Stimulated activated CD4-positive, alpha-beta T cell treated with anti-CD3 and anti-CD28 coated beads, TNF-alpha, amount 100 ng/mL, for 4 hours (primary cell): ENCODE measurements at regions not wholly inside any gene's neighbourhood (a gene's known extent, or its start where the extent isn't known, plus 50 kb on each side); places are given as distances from the start of the nearest gene placed in this dataset.
"Not testable (repeated sequence)": the region's sequence is repeated elsewhere in the genome, so short reads cannot be mapped to it uniquely, and the experiment has no call there.

Source experiments
- DNase-seq, 3 experiments: peaks; one replicate each; pipeline ENCODE4 v3.0.0-alpha.2; 2020; ENCODE audit warnings: low read depth in 3 of 3

- no peak for DNase-seq
These were observed 341.0 kb upstream of the TMEM132C start for GRCh38 chr12:127925971-127926370.

- DNase-seq, result no peak
These were observed 338.8 kb upstream of the TMEM132C start for GRCh38 chr12:127928178-127928577.

- no peak for DNase-seq
These were observed 338.1 kb upstream of the TMEM132C start for GRCh38 chr12:127928615-127929571.

GRCh38 chr12:127930122-127930521 lies 336.8 kb upstream of the TMEM132C start:
- no peak for DNase-seq

- no peak for DNase-seq
These were observed 332.6 kb upstream of the TMEM132C start for GRCh38 chr12:127934409-127934808.

- DNase-seq, result no peak
These were observed 330.5 kb upstream of the TMEM132C start for GRCh38 chr12:127936463-127936862.

GRCh38 chr12:127941332-127941731 lies 325.6 kb upstream of the TMEM132C start:
- no peak for DNase-seq

- DNase-seq, result no peak
These were observed 324.0 kb upstream of the TMEM132C start for GRCh38 chr12:127942981-127943380.

- DNase-seq, result no peak
These were observed 323.3 kb upstream of the TMEM132C start for GRCh38 chr12:127943481-127944210.

- DNase-seq, result no peak
These were observed 322.6 kb upstream of the TMEM132C start for GRCh38 chr12:127944211-127944899.

GRCh38 chr12:127957001-127957660 lies 309.8 kb upstream of the TMEM132C start:
- DNase-seq, result no peak

GRCh38 chr12:127962303-127962702 lies 304.7 kb upstream of the TMEM132C start:
- DNase-seq, result no peak

GRCh38 chr12:127963933-127964332 lies 303.0 kb upstream of the TMEM132C start:
- DNase-seq, result no peak

- no peak for DNase-seq
These were observed 302.3 kb upstream of the TMEM132C start for GRCh38 chr12:127964717-127965116.

- DNase-seq, result no peak
These were observed 300.6 kb upstream of the TMEM132C start for GRCh38 chr12:127966331-127966730.

- no peak for DNase-seq
These were observed 296.5 kb upstream of the TMEM132C start for GRCh38 chr12:127970491-127970890.

- no peak for DNase-seq
These were observed 286.4 kb upstream of the TMEM132C start for GRCh38 chr12:127980585-127980984.

GRCh38 chr12:127981875-127982274 lies 285.1 kb upstream of the TMEM132C start:
- no peak for DNase-seq

- not testable (repeated sequence) for DNase-seq
These were observed 283.7 kb upstream of the TMEM132C start for GRCh38 chr12:127983213-127983791.

- no peak for DNase-seq
These were observed 282.4 kb upstream of the TMEM132C start for GRCh38 chr12:127984386-127985055.
